ENCODE measurements at regions not wholly inside any gene's neighbourhood (a gene's known extent, or its start where the extent isn't known, plus 50 kb on each side); places are given as distances from the start of the nearest gene placed in this dataset.
"Not testable (repeated sequence)": the region's sequence is repeated elsewhere in the genome, so short reads cannot be mapped to it uniquely, and the experiment has no call there.

GRCh38 chr16:35596467-35596866, 2137.1 kb downstream of the TP53TG3F start:
- DNase-seq = no peak

GRCh38 chr16:35598696-35599332, 2139.4 kb downstream of the TP53TG3F start:
- no peak for DNase-seq

GRCh38 chr16:35599429-35600160, 2140.2 kb downstream of the TP53TG3F start:
- DNase-seq = no peak

DNA sequence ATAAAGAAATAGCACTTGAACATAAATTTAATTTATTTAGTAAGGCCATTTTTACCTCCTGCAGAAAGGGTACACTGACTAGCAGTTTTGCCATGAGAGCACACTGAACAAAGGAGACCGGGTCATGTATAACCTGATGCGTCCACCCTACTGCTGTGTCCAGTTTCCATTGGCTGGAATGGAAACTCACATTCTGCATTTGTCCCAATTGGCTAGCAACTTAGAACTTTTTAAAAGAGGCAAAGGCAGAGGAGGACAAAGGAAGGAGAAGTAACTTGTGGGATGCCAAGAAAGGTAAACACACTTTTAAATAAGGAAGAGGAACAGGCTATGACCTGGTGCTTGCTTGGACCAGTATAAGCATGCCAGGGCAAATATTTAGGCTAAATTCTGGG, 2140.7 kb downstream of the TP53TG3F start:
- not testable (repeated sequence) for DNase-seq

GRCh38 chr16:35602116-35602515, 2142.7 kb downstream of the TP53TG3F start:
- DNase-seq = no peak

GRCh38 chr16:35603371-35603770, 2144.0 kb downstream of the TP53TG3F start:
- DNase-seq = not testable (repeated sequence)

- DNase-seq = no peak
Observed at GRCh38 chr16:35605921-35606320, 2146.5 kb downstream of the TP53TG3F start.

DNA sequence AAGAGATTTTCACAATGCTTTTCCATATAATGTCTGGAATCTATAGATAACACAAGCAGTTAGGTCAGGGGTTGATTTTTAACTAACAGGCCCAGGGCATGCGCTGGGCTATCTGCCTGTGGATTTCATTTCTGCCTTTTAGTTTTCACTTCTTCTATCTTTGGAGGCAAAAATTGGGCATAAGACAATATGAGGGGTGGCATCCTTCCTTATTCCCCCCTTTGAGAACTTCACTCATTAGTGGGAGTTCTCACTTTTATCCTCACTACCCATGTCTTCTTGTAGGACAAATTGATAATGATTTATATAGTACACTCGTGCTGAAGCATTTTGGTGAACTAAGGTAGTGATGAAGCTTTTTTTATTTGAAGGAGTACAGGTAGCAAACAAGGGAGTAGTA, 2155.5 kb downstream of the TP53TG3F start:
- DNase-seq = not testable (repeated sequence)

DNA sequence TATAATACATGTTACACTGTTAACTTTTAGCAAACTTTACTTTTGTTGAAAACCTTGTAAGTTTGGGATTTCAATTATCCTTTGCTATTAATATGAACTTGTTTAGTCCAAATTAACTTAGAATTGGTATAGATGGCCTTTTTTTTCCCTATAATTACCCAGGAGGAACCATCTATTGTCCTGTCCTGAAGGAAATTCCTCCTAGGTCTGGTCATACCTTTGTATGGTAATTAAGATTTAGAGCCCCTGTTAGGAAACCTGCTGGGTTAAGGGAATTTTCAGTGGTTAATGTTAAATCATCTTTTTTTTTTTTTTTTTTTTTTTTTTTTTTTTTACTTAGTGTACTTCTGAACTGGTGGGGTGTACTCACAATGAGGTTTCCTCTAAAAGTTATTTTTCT, 2159.8 kb downstream of the TP53TG3F start:
- not testable (repeated sequence) for DNase-seq

GRCh38 chr16:35626041-35626440, 2166.6 kb downstream of the TP53TG3F start:
- DNase-seq = no peak

- DNase-seq = no peak
Observed at GRCh38 chr16:35628976-35629375, 2169.6 kb downstream of the TP53TG3F start.

DNA sequence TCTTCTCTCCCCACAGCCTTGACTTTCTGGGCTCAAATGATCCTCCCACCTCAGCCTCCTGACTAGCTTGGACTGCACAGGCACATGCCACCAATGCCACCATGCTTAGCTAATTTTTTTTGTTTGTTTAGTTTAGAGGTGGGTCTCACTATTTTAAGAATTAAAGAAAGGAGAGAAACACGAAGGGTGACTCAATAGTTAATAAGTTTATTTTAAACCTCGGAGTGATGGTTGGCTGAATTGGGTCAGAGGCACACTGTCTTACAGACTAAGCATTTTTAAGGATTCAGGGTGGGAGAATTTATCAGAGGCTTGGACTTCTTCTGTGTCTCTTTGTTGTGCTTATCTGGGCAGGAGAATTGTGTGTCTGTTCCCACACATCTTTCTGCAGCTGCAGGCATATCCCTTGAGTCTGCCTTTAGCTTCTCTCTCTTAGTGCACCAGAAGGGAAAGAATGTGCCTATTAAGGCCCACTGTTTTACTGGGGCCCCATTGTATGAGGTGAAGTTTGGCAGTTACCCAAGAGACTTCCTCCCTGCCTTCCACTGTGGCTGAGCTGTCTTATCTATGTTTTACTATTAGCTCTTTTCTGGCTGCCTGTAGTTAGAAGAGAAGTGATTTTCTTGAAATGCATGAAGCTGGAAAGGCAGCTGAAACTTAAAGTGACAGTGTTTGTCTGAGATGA, 2172.0 kb downstream of the TP53TG3F start:
- no peak for DNase-seq

DNA sequence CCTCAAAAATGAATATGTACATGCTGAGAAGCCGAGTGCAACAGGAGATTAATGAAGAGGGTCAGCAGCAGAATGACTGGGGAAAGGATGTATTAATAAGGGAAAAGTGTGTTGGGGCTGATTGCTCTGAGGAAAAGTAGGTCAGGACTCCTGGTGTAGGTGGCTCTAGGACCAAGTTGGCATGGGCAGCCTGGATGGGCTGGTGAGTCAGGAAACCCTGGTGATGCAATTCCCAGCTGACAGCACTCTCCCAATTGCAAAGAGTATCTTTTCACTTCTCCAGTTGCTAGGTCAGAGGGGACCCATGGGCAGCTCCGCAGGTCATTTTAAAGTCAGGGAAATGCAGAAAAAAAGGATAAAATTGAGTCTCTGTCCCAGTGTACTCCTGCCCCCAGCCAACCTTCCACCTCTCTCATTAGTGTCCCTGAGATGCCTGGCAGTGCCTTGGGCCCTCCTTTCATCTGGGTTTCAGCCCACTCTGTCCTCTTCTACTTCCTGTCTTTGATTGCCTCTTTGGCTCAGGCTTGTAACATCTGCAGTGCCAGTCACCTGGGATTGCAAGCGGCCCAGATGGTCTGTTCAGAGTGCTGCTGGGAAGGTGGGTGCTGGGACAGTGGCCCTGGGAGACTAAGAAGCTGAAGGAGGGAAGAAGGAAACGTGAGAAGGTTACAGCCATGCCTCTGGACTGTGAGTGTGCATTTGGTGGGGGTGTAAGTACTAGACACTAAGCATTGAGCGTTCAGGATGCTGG, 2177.2 kb downstream of the TP53TG3F start:
- DNase-seq = no peak

DNA sequence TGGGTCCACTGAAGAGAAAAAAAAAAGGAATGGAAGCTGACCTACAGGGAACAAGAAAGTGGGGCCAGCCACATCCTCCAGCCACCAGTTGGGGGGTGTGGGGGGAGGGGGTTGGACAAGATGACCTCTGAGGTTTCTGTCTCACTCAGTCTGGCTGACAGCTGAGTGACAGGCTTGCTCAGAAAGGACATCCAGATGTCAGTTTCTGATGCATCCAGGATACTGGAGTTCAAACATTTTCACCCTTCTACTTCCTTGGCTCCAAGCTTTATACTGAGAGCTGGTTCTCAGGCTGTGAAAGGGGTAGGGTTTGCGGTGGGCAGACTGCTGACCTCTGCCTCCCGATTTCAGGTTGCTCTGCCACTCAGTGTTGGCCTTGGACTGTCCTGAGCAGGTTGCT, 2178.3 kb downstream of the TP53TG3F start:
- no peak for DNase-seq

DNA sequence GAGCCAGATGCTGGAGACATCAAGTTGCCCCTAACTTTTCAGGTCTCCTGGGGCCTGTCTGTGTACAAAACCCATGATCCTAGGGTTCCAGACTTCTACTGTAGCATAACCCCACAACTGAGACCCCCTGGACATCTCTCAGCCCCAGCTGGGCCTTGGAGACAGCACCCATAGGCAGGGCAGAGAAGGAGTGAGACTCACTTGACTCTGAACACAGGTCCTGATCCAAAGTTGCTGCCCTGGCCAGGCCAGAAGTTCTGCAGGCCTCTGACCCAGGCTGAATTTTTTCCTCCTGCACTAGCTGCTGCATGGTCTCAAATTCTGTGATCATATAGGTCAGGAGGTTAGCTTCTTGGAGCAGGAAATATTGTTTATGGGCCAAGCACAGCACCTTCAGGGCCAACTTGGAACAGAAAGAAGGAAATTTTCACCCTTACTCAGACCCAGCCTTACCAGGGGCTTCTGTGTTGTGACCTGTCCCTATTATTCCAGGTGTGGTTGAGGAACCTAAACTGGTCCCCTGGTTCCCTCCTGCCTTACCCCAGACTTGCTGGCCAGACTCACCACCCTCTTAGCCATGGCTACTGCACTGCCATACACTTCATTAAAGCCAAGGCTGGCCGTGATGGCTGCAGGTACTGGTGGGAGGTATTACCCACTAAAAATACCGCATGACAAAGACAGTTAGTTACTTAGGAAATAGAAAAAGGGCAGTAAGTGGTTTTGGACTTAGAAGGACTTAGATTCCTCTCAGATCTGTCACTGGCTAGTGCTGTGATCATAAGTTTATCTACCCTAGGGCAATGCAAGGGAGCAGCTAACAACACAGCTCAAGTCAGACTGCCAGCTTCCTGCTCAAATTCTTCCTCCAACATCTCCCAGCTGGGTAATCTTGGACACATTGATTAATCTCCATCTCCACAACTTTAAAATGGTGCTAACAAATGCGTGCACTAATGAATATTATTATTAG, 2180.1 kb downstream of the TP53TG3F start:
- no peak for DNase-seq

DNA sequence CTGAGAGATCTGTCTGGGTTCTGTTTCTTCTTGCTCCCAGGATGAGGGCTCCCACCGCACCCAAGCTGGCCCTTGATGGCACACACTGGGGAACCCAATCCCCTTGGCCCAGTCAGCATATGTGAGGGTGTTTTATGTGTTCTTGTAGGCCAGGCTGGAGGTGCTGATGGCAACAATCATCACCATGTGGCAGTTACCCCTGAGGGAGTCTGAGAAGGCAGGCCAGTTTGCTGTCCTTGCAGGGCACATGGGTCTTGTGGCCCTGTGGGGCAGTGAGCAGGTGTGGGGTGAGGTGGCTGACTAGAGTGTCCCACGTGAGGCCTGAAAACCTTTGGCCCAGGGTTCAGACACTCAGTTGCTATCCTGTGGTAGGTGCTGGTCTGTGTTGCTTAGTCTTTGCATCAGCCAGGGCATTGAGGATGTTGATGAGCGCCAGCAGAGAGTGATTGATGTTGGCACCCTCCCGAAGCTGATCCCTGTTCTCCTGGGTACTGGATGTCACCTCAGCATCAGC, 2183.0 kb downstream of the TP53TG3F start:
- DNase-seq = no peak

GRCh38 chr16:35651841-35652240, 2192.4 kb downstream of the TP53TG3F start:
- DNase-seq = no peak

- DNase-seq = no peak
Observed at GRCh38 chr16:35664091-35664693, 2204.8 kb downstream of the TP53TG3F start.

- DNase-seq = no peak
Observed at GRCh38 chr16:35685085-35685484, 2225.7 kb downstream of the TP53TG3F start.

DNA sequence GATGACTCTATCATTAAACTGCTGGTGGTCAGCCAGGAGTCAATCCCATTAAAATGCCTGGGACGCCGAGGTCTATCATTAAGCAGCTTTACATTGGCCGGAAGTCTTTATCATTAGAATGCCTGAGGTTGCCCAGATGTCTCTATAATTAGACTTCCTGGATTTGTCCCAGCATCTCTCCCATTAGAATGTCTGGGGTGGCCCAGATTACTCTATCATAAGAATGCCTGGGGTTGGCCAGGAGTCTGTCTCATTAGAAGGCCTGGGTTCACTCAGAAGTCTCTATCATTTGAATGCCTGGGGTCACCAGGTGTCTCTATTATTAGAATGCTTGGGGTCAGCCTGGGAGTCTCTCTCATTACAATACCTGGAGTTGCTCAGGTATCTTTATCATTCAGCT, 2227.2 kb downstream of the TP53TG3F start:
- DNase-seq = no peak

DNA sequence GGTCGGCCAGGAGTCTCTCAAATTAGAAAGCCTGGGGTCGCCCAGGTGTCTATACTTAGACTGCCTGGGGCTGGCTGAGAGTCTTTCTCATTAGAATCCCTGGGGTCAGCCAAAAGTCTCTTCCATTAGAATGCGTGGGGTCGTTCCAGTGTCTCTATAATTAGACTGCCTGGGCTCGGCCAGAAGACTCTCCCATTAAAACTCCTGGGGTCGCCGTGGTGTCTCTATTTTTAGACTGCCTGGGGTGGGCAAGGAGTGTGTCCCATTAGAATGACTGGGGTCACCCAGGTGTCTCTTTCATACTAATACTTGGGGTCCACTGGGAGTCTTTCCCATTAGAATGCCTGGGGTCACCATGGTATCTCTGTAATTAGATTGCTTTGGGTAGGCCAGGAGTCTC, 2227.7 kb downstream of the TP53TG3F start:
- no peak for DNase-seq
